ENCODE measurements at regions not wholly inside any gene's neighbourhood (a gene's known extent, or its start where the extent isn't known, plus 50 kb on each side); places are given as distances from the start of the nearest gene placed in this dataset.

DNA sequence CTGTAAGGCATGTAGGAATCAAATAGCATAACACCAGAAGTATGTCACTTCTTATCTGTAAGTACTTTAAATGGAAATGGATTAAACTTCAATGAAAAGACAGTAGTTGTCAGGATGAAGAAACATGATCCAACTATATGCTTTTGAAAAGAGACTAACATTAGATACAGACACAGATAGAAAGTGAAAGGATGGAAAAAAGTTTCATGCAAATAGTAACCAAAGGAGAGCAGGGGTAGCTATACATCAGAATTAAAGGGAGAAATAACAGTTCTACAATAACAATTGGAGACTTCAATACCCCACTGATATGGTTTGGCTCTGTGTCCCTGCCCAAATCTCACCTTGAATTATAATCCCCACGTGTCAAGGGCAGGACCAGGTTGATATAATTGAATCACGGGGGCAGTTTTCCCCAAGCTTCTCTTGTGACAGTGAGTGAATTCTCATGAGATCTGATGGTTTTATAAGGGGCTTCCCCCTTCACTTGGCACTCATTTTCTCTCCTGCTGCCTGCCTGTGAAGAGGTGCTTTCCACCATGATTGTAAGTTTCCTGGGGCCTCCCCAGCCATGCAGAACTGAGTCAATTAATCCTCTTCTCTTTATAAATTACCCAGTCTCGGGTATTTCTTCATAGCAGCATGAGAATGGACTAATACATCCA, 205.4 kb upstream of the CDH2 start:
- no peak for TF ChIP-seq ARNTL (CRISPR knock-in tag; IDR thresholded peaks at IDR 0.05; ENCODE audit: borderline replicate concordance, low read depth)
- no peak for TF ChIP-seq TCF4 (CRISPR knock-in tag; IDR thresholded peaks at IDR 0.05; ENCODE audit: borderline replicate concordance)
- TF ChIP-seq PPARA (CRISPR knock-in tag; IDR thresholded peaks at IDR 0.05; ENCODE audit: borderline replicate concordance), result no peak
- no peak for TF ChIP-seq SNAI2 (CRISPR knock-in tag; IDR thresholded peaks at IDR 0.05)
- TF ChIP-seq BACH2 (CRISPR knock-in tag; IDR thresholded peaks at IDR 0.05; ENCODE audit: borderline replicate concordance), result no peak
- no peak for TF ChIP-seq ZNF70 (CRISPR knock-in tag; IDR thresholded peaks at IDR 0.05)
- TF ChIP-seq, protein P1, sequence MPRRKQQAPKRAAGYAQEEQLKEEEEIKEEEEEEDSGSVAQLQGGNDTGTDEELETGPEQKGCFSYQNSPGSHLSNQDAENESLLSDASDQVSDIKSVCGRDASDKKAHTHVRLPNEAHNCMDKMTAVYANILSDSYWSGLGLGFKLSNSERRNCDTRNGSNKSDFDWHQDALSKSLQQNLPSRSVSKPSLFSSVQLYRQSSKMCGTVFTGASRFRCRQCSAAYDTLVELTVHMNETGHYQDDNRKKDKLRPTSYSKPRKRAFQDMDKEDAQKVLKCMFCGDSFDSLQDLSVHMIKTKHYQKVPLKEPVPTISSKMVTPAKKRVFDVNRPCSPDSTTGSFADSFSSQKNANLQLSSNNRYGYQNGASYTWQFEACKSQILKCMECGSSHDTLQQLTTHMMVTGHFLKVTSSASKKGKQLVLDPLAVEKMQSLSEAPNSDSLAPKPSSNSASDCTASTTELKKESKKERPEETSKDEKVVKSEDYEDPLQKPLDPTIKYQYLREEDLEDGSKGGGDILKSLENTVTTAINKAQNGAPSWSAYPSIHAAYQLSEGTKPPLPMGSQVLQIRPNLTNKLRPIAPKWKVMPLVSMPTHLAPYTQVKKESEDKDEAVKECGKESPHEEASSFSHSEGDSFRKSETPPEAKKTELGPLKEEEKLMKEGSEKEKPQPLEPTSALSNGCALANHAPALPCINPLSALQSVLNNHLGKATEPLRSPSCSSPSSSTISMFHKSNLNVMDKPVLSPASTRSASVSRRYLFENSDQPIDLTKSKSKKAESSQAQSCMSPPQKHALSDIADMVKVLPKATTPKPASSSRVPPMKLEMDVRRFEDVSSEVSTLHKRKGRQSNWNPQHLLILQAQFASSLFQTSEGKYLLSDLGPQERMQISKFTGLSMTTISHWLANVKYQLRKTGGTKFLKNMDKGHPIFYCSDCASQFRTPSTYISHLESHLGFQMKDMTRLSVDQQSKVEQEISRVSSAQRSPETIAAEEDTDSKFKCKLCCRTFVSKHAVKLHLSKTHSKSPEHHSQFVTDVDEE (CRISPR knock-in tag; IDR thresholded peaks at IDR 0.05), result no peak
- TF ChIP-seq, protein P2, sequence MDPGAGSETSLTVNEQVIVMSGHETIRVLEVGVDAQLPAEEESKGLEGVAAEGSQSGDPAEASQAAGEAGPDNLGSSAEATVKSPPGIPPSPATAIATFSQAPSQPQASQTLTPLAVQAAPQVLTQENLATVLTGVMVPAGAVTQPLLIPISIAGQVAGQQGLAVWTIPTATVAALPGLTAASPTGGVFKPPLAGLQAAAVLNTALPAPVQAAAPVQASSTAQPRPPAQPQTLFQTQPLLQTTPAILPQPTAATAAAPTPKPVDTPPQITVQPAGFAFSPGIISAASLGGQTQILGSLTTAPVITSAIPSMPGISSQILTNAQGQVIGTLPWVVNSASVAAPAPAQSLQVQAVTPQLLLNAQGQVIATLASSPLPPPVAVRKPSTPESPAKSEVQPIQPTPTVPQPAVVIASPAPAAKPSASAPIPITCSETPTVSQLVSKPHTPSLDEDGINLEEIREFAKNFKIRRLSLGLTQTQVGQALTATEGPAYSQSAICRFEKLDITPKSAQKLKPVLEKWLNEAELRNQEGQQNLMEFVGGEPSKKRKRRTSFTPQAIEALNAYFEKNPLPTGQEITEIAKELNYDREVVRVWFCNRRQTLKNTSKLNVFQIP (CRISPR knock-in tag; IDR thresholded peaks at IDR 0.05; ENCODE audit: borderline replicate concordance, low read depth), result no peak
- no peak for TF ChIP-seq ZFP3 (CRISPR knock-in tag; IDR thresholded peaks at IDR 0.05)
- TF ChIP-seq, protein P3, sequence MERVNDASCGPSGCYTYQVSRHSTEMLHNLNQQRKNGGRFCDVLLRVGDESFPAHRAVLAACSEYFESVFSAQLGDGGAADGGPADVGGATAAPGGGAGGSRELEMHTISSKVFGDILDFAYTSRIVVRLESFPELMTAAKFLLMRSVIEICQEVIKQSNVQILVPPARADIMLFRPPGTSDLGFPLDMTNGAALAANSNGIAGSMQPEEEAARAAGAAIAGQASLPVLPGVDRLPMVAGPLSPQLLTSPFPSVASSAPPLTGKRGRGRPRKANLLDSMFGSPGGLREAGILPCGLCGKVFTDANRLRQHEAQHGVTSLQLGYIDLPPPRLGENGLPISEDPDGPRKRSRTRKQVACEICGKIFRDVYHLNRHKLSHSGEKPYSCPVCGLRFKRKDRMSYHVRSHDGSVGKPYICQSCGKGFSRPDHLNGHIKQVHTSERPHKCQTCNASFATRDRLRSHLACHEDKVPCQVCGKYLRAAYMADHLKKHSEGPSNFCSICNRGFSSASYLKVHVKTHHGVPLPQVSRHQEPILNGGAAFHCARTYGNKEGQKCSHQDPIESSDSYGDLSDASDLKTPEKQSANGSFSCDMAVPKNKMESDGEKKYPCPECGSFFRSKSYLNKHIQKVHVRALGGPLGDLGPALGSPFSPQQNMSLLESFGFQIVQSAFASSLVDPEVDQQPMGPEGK (CRISPR knock-in tag; IDR thresholded peaks at IDR 0.05; ENCODE audit: borderline replicate concordance), result no peak

All from SK-N-SH treated with all-trans-retinoic acid at 6 μM for 48 hours (cell line).